GM18519 (cell line): ENCODE measurements at regions not wholly inside any gene's neighbourhood (a gene's known extent, or its start where the extent isn't known, plus 50 kb on each side); places are given as distances from the start of the nearest gene placed in this dataset.

ENCODE experiments used
- ATAC-seq: cut with Tn5 transposase; IDR thresholded peaks from one replicate; pipeline ENCODE4 v1.9.1; 2021; ENCODE audit warnings: mild to moderate bottlenecking, moderate library complexity; ENCODE audit not compliant: unreplicated experiment, low FRiP score

- ATAC-seq: no peak
Measured at GRCh38 chr4:3364634-3365314, 72.0 kb downstream of the RGS12 start.

GRCh38 chr4:3365326-3365725, 72.5 kb downstream of the RGS12 start:
- no peak for ATAC-seq

- ATAC-seq: no peak
Measured at GRCh38 chr4:3365871-3366842, 73.3 kb downstream of the RGS12 start.

GRCh38 chr4:3366893-3367775, 74.3 kb downstream of the RGS12 start:
- no peak for ATAC-seq

GRCh38 chr4:3367866-3368265, 73.9 kb upstream of the HGFAC start:
- ATAC-seq: no peak

GRCh38 chr4:3368334-3368733, 73.4 kb upstream of the HGFAC start:
- ATAC-seq: no peak

GRCh38 chr4:3368841-3369760, 72.7 kb upstream of the HGFAC start:
- ATAC-seq: no peak

- no peak for ATAC-seq
Measured at GRCh38 chr4:3369781-3370674, 71.7 kb upstream of the HGFAC start.

GRCh38 chr4:3371033-3372001, 70.5 kb upstream of the HGFAC start:
- ATAC-seq: no peak

- ATAC-seq: no peak
Measured at GRCh38 chr4:3372264-3372932, 69.4 kb upstream of the HGFAC start.

- ATAC-seq: no peak
Measured at GRCh38 chr4:3372933-3373465, 68.8 kb upstream of the HGFAC start.

- ATAC-seq: no peak
Measured at GRCh38 chr4:3373468-3373867, 68.3 kb upstream of the HGFAC start.

GRCh38 chr4:3374011-3374645, 67.6 kb upstream of the HGFAC start:
- no peak for ATAC-seq

GRCh38 chr4:3374667-3375066, 67.1 kb upstream of the HGFAC start:
- no peak for ATAC-seq

- ATAC-seq: no peak
Measured at GRCh38 chr4:3375688-3376087, 66.1 kb upstream of the HGFAC start.

GRCh38 chr4:3376266-3376665, 65.5 kb upstream of the HGFAC start:
- no peak for ATAC-seq
